K562 (cell line): ENCODE measurements at regions not wholly inside any gene's neighbourhood (a gene's known extent, or its start where the extent isn't known, plus 50 kb on each side); places are given as distances from the start of the nearest gene placed in this dataset.

Experiments used
- ATAC-seq: fragments of 200-7000 bp; cut with Tn5 transposase; 3 replicates; pipeline ENCODE4 v1.9.1; 2020; ENCODE audit warnings: moderate library complexity
- BruUV-seq: library from RNA; stranded (reverse); fragments of 400-500 nt; replicated peaks from 2 replicates; lab custom pipeline; 2021; lab: Mats Ljungman, UMichigan
- CTCF ChIA-PET: fragments of 300-600 bp; formaldehyde crosslinking; extraction: SDS; loops from one replicate; lab custom pipeline; 2021; ENCODE audit warnings: low intra/inter-chr PET ratio; lab: Yijun Ruan, JAX
- POLR2A ChIA-PET: fragments of 300-600, 350-650 bp; sonication (Branson Sonifier 250); formaldehyde crosslinking; extraction: SDS; loops from one replicate; lab custom pipeline; 2021; ENCODE audit warnings: antibody characterized with exemption, inconsistent platforms; lab: Yijun Ruan, JAX
- DNase-seq, 4 experiments: peaks; one replicate each; pipeline versions ENCODE4 v3.0.0 to v3.0.0-alpha.2; 2011 to 2018; ENCODE audit warnings: low spot score in 3 of 4, mixed read lengths in 3 of 4; ENCODE audit errors: extremely low read depth in 1 of 4
- FAIRE-seq: peaks from 2 replicates; lab custom pipeline; 2011; peaks lifted over from hg19 to GRCh38; lab: Jason Lieb, UNC
- H2AFZ ChIP-seq: 2 replicates; pipeline ENCODE4 v1.6.0; 2011; ENCODE audit warnings: low read depth, low read length, control low read depth, inconsistent platforms
- H3K27ac ChIP-seq: fragments of 200-600 bp; 3 replicates; pipeline ENCODE4 v1.8.0; 2011; ENCODE audit warnings: low read depth, mild to moderate bottlenecking, control low read depth, inconsistent platforms, low read length, moderate library complexity, mixed read lengths; ENCODE audit errors: extremely low read depth
- H3K27me3 ChIP-seq, 2 experiments: fragments of 300-600 bp in 1 of 2; 2 replicates in 1 of 2; 3 replicates in 1 of 2; pipeline versions ENCODE4 v1.6.0 to v1.8.0; 2011; ENCODE audit warnings: inconsistent platforms in 2 of 2, low read length in 2 of 2, mild to moderate bottlenecking in 1 of 2, mixed read lengths in 1 of 2, moderate library complexity in 1 of 2; ENCODE audit not compliant: control insufficient read depth in 2 of 2, insufficient read depth in 2 of 2
- H3K36me3 ChIP-seq: fragments of 300-600 bp; 3 replicates; pipeline ENCODE4 v1.8.0; 2011; ENCODE audit warnings: mild to moderate bottlenecking, low read length, inconsistent platforms; ENCODE audit not compliant: control insufficient read depth, insufficient read depth
- H3K4me1 ChIP-seq, 2 experiments: fragments of 200-600 bp in 1 of 2; replicated peaks in 1 of 2; 2 replicates in 1 of 2; 3 replicates in 1 of 2; pipeline versions ENCODE4 v1.5.1 to v1.8.0; 2011; ENCODE audit warnings: inconsistent platforms in 2 of 2, low read length in 2 of 2, mild to moderate bottlenecking in 1 of 2, mixed read lengths in 1 of 2, moderate library complexity in 1 of 2; ENCODE audit not compliant: control insufficient read depth in 2 of 2, insufficient read depth in 2 of 2
- H3K4me2 ChIP-seq: 2 replicates; pipeline ENCODE4 v1.6.1; 2011; ENCODE audit warnings: low read length, control low read depth, inconsistent platforms, mixed read lengths; ENCODE audit not compliant: insufficient read depth
- H3K4me3 ChIP-seq: fragments of 200-600 bp; sonication (generic), shearing (Covaris generic); 2 replicates; pipeline ENCODE4 v1.5.1; 2016; ENCODE audit warnings: control low read depth, inconsistent platforms
- H3K79me2 ChIP-seq: fragments of 200-600 bp; 3 replicates; pipeline ENCODE4 v1.8.0; 2011; ENCODE audit warnings: low read length, inconsistent platforms; ENCODE audit not compliant: control insufficient read depth, insufficient read depth
- H3K9ac ChIP-seq, 2 experiments: 2 replicates each; pipeline versions ENCODE4 v1.6.0 to v1.6.1; 2011; ENCODE audit warnings: low read depth in 2 of 2, low read length in 2 of 2, control low read depth in 1 of 2, inconsistent platforms in 1 of 2, mild to moderate bottlenecking in 1 of 2, mixed read lengths in 1 of 2; ENCODE audit not compliant: insufficient read depth in 1 of 2
- H3K9me1 ChIP-seq: one replicate; pipeline ENCODE4 v1.6.0; 2011; ENCODE audit warnings: inconsistent platforms, mild to moderate bottlenecking, low read length, moderate library complexity; ENCODE audit not compliant: control insufficient read depth, insufficient read depth
- H3K9me3 ChIP-seq: replicated peaks from 2 replicates; pipeline ENCODE4 v1.5.1; 2011; ENCODE audit warnings: low read depth, low read length, inconsistent platforms; ENCODE audit not compliant: control insufficient read depth, insufficient read depth
- H4K20me1 ChIP-seq: replicated peaks from 2 replicates; pipeline ENCODE4 v1.6.1; 2011; ENCODE audit warnings: low read length, inconsistent platforms, mixed read lengths; ENCODE audit not compliant: control insufficient read depth, insufficient read depth
- FOXA3 ChIP-seq, 2 experiments: fragments of 450-650 bp in 1 of 2; sonication (generic) in 1 of 2; formaldehyde crosslinking; IDR thresholded peaks in 1 of 2; conservative IDR thresholded peaks in 1 of 2; 2 replicates each; pipeline versions ENCODE4 v1.4.0 to v1.8.0; 2020 to 2022; ENCODE audit warnings: mild to moderate bottlenecking in 2 of 2, missing genetic modification reagents in 1 of 2
- GTF2F1 ChIP-seq: IDR thresholded peaks from 2 replicates; pipeline ENCODE4 v1.6.1; 2011; ENCODE audit warnings: low read depth, low read length, improper control_type of control experiment
- SNAPC5 ChIP-seq: fragments of 250-450 bp; sonication (Bioruptor Pico); IDR thresholded peaks from 2 replicates; pipeline ENCODE4 v1.8.0; 2021; ENCODE audit warnings: moderate library complexity, mild to moderate bottlenecking, inconsistent platforms
- XRCC4 ChIP-seq: IDR thresholded peaks from one replicate; pipeline ENCODE4 v1.6.1; 2011; ENCODE audit not compliant: insufficient read depth, insufficient read length; ENCODE audit errors: extremely low read depth
- ZNF766 ChIP-seq: fragments of 200-800 bp; sonication (Bioruptor generic); conservative IDR thresholded peaks from 2 replicates; pipeline ENCODE4 v1.6.1; 2016; ENCODE audit warnings: missing genetic modification characterization, missing compliant biosample characterization
- WGBS: fragments of 100-300 bp; shearing (Covaris generic); methylation state at CpG from one replicate; pipeline ENCODE4 v1.1.6; 2016; ENCODE audit warnings: low coverage, mixed read lengths; ENCODE audit not compliant: insufficient coverage; ENCODE audit errors: missing lambda C conversion rate; 5-methylcytosine and 5-hydroxymethylcytosine counted together
- in situ Hi-C: fragments of 300-500 bp; cut with MboI; formaldehyde crosslinking; loops from 4 replicates; pipeline ENCODE4 v1.15.0; 2018; ENCODE audit warnings: inconsistent platforms, mixed read lengths
- intact Hi-C: fragments of 100-400 bp; cut with micrococcal nuclease; formaldehyde crosslinking; loops from 2 replicates; pipeline ENCODE4 v1.14.2; 2022
- TF ChIP-seq, protein P1 (sequence below): sonication (generic); formaldehyde crosslinking; IDR thresholded peaks from 2 replicates; pipeline ENCODE4 v1.8.1; 2022; ENCODE audit warnings: missing genetic modification reagents
- TF ChIP-seq, protein P2 (sequence below): fragments of 250-450 bp; sonication (Bioruptor Pico); IDR thresholded peaks from 2 replicates; pipeline ENCODE4 v1.8.0; 2021; ENCODE audit warnings: borderline replicate concordance, mild to moderate bottlenecking, moderate library complexity; ENCODE audit not compliant: poor library complexity, severe bottlenecking

DNA sequence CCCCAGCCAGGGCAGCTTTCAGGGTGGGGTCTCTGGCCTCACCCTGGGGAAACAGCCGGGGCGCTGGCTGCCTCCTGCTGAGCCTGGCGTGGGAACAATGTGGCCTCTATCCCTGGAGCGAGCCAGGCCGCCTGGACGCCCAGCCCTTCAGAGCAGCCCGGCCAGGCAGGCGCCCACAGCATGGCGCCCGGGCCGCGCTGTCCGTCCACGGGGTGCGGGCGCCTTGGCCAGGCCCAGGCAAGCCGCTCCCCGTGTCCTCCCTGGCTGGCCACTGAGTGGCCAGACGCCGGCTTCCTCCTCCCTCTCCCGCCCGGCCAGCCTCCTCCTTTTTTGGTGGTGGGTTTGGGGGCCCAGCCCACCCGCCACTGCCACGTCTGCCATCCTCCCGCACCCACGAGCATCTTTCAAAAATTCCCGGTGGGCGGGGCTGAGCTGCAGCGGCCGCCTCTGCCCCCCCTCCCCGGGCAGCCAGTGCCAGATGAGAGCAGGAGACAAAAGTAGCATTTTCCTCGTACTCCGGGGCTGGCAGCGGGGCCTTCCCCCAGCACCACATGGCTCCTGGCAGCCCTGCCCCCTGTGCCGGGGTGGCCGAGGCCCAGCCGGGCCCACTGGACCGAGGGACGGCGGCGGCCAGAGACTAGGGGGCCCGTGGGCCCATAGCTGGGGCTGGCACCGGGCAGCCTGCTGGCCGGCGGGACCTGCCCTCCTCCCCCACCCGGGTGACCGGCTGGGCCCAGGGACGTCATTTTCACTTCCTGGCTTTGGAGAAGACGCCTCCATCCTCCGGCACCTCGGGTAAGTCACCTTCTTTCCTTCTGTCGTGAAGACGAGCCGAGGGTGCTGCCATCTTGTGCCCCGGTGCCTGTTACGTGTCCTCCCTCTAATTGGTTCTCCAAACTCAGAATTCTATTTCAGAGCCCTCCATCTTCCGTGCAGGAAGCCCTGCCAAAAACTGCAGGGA is 70.2 kb upstream of the PPARA start:
- H3K27me3 ChIP-seq = no peaks in the 10 kb centered on the region
- H3K79me2 ChIP-seq = no peaks in the 10 kb centered on the region
- H3K9me3 ChIP-seq = no peaks in the 10 kb centered on the region
- intact Hi-C loops (no loop called here), in situ Hi-C loops (no loop called here)
- H3K4me3 ChIP-seq = no peak overlapping the region
- no peak overlapping the region for H3K4me2 ChIP-seq
- CTCF ChIA-PET = interaction anchor here (0.6 kb wide), 1 partner anchor 43 kb away, joined by 3 read pairs; no protein-coding TSS in a partner anchor
- ATAC-seq = no peak
- no peak for FAIRE-seq
- H3K27ac ChIP-seq = no peak overlapping the region
- H2AFZ ChIP-seq = no peak overlapping the region
- H3K4me1 ChIP-seq = peaks cover 4 to 39% of the 10 kb centered on the region in 2 experiments; a peak in 4 of 5 replicates
- BruUV-seq = no TSS peak
- no peak for DNase-seq
- H3K9ac ChIP-seq = no peak overlapping the region
- POLR2A ChIA-PET = no interaction called here
- TF ChIP-seq SNAPC5 (CRISPR knock-in tag) (no peak), ZNF766 (CRISPR knock-in tag) (no peak), XRCC4 (no peak), GTF2F1 (no peak), FOXA3 (CRISPR knock-in tag; conservative IDR thresholded peaks at IDR 0.05 in 1 of 2, IDR thresholded peaks at IDR 0.05 in 1 of 2) (no peak)
- TF ChIP-seq, protein P1, sequence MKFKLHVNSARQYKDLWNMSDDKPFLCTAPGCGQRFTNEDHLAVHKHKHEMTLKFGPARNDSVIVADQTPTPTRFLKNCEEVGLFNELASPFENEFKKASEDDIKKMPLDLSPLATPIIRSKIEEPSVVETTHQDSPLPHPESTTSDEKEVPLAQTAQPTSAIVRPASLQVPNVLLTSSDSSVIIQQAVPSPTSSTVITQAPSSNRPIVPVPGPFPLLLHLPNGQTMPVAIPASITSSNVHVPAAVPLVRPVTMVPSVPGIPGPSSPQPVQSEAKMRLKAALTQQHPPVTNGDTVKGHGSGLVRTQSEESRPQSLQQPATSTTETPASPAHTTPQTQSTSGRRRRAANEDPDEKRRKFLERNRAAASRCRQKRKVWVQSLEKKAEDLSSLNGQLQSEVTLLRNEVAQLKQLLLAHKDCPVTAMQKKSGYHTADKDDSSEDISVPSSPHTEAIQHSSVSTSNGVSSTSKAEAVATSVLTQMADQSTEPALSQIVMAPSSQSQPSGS = no peak
- TF ChIP-seq, protein P2, sequence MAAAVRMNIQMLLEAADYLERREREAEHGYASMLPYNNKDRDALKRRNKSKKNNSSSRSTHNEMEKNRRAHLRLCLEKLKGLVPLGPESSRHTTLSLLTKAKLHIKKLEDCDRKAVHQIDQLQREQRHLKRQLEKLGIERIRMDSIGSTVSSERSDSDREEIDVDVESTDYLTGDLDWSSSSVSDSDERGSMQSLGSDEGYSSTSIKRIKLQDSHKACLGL (CRISPR knock-in tag) = no peak
- TF ChIP-seq, all 486 proteins: peak for 0
- H3K36me3 ChIP-seq = no peaks in the 10 kb centered on the region; the same call in 2 of the 3 replicates
- no peaks in the 10 kb centered on the region for H3K9me1 ChIP-seq
- H4K20me1 ChIP-seq = no peaks in the 10 kb centered on the region
- WGBS = 37% methylated on average over 2 of the region's 57 CpGs
